DMS53 treated with DMSO at 0.1 percent for 48 hours (cell line): ENCODE measurements at regions not wholly inside any gene's neighbourhood (a gene's known extent, or its start where the extent isn't known, plus 50 kb on each side); places are given as distances from the start of the nearest gene placed in this dataset.
"Not testable (repeated sequence)": the region's sequence is repeated elsewhere in the genome, so short reads cannot be mapped to it uniquely, and the experiment has no call there.

ENCODE experiments used
- DNase-seq: peaks from one replicate; lab custom pipeline; 2025; ENCODE audit not compliant: unreplicated experiment; lab: John Stamatoyannopoulos, UW

GRCh38 chr5:68070591-68071281, 144.8 kb upstream of the PIK3R1 start:
- no peak for DNase-seq

GRCh38 chr5:68067976-68068603, 147.5 kb upstream of the PIK3R1 start:
- DNase-seq = no peak

GRCh38 chr5:68067291-68067690, 148.3 kb upstream of the PIK3R1 start:
- no peak for DNase-seq

GRCh38 chr5:68066277-68066955, 149.1 kb upstream of the PIK3R1 start:
- no peak for DNase-seq

- not testable (repeated sequence) for DNase-seq
These were observed 150.2 kb upstream of the PIK3R1 start for GRCh38 chr5:68065321-68065720.

GRCh38 chr5:68060382-68060781, 155.2 kb upstream of the PIK3R1 start:
- DNase-seq = no peak

GRCh38 chr5:68057191-68057590, 158.4 kb upstream of the PIK3R1 start:
- DNase-seq = no peak

- no peak for DNase-seq
These were observed 159.9 kb upstream of the PIK3R1 start for GRCh38 chr5:68055686-68056085.

- no peak for DNase-seq
These were observed 160.9 kb upstream of the PIK3R1 start for GRCh38 chr5:68054638-68055037.

GRCh38 chr5:68053202-68053601, 162.4 kb upstream of the PIK3R1 start:
- DNase-seq = no peak

GRCh38 chr5:68049053-68049713, 166.4 kb upstream of the PIK3R1 start:
- no peak for DNase-seq

GRCh38 chr5:68048516-68048915, 167.0 kb upstream of the PIK3R1 start:
- no peak for DNase-seq

GRCh38 chr5:68048054-68048453, 167.5 kb upstream of the PIK3R1 start:
- DNase-seq = not testable (repeated sequence)

- no peak for DNase-seq
These were observed 168.5 kb upstream of the PIK3R1 start for GRCh38 chr5:68047035-68047434.

GRCh38 chr5:68046445-68046844, 169.1 kb upstream of the PIK3R1 start:
- DNase-seq = no peak

- DNase-seq = no peak
These were observed 174.3 kb upstream of the PIK3R1 start for GRCh38 chr5:68041293-68041692.

GRCh38 chr5:68037546-68037945, 178.0 kb upstream of the PIK3R1 start:
- DNase-seq = no peak

- DNase-seq = no peak
These were observed 181.5 kb upstream of the PIK3R1 start for GRCh38 chr5:68033961-68034571.

GRCh38 chr5:68033029-68033428, 182.5 kb upstream of the PIK3R1 start:
- DNase-seq = no peak

GRCh38 chr5:68032216-68032762, 183.3 kb upstream of the PIK3R1 start:
- no peak for DNase-seq

- no peak for DNase-seq
These were observed 187.3 kb upstream of the PIK3R1 start for GRCh38 chr5:68028131-68028727.
